ENCODE measurements at regions not wholly inside any gene's neighbourhood (a gene's known extent, or its start where the extent isn't known, plus 50 kb on each side); places are given as distances from the start of the nearest gene placed in this dataset.

GRCh38 chr5:39494534-39494933 is 69.8 kb upstream of the DAB2 start:
- Histone ChIP-seq H3K9me3 (no peaks in the 10 kb centered on the region), H3K27ac (ENCODE audit: low read length) (no peak overlapping the region), H3K27me3 (replicated peaks in 1 of 2; ENCODE audit: control insufficient read depth in 2 of 2, extremely low read depth in 1 of 2, insufficient read depth in 2 of 2, low read length in 1 of 2) (no peaks in the 10 kb centered on the region), H3K4me3 (ENCODE audit: control insufficient read depth in 1 of 2, extremely low read depth in 1 of 2, low read length in 1 of 2) (no peak overlapping the region), H3K36me3 (ENCODE audit: control insufficient read depth in 2 of 2, extremely low read depth in 1 of 2, insufficient read depth in 1 of 2, low read length in 1 of 2) (no peaks in the 10 kb centered on the region), H3K4me1 (ENCODE audit: control insufficient read depth in 1 of 2, extremely low read depth in 1 of 2, insufficient read depth in 2 of 2, low read length in 2 of 2) (no peaks in the 10 kb centered on the region)
- H3K27me3 Mint-ChIP-seq: peaks cover 4 to 12% of the 10 kb centered on the region in 2 donors
- ATAC-seq (replicated peaks in 1 of 4) (no peak), DNase-seq (no peak)
- ChIA-PET CTCF (no interaction called here), POLR2A (no interaction called here)
- H3K9me3 Mint-ChIP-seq: peaks cover 3 to 20% (median 15%) of the 10 kb centered on the region in 3 donors
- whole genome bisulfite sequencing (ENCODE audit: insufficient coverage): no CpG with 5 or more reads among the region's 1 CpG
- H3K27ac Mint-ChIP-seq: no peak overlapping the region
- peaks cover 2% of the 10 kb centered on the region for H3K36me3 Mint-ChIP-seq
- H3K4me1 Mint-ChIP-seq: no peaks in the 10 kb centered on the region
- H3K4me3 Mint-ChIP-seq: no peak overlapping the region

DNA sequence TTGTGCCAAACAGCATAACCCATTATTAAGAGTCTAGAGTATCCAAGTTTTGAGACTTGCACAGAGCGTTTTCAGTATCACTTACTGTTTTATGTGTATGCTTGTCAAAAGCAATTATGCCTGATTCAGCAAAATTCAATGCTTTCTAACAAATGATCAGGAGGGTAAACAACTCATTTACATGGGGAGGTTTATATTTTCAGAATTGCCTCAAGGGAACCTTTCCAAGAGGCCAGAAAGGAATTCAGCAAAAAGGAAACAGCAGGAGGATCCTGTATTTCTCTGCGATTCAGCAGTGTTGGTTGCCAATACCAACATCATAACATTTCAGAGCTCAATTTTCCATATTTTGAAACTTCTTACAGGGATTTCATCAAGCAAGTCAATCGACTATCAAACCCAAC is 69.3 kb upstream of the DAB2 start:
- H3K27me3 Mint-ChIP-seq: peaks cover 7 to 10% of the 10 kb centered on the region in 2 donors
- ATAC-seq (replicated peaks in 1 of 4): no peak
- H3K9me3 ChIP-seq: no peaks in the 10 kb centered on the region
- H3K4me1 ChIP-seq (ENCODE audit: control insufficient read depth in 1 of 2, extremely low read depth in 1 of 2, insufficient read depth in 2 of 2, low read length in 2 of 2): no peaks in the 10 kb centered on the region
- H3K27ac Mint-ChIP-seq: no peak overlapping the region
- no peaks in the 10 kb centered on the region for H3K27me3 ChIP-seq (replicated peaks in 1 of 2; ENCODE audit: control insufficient read depth in 2 of 2, extremely low read depth in 1 of 2, insufficient read depth in 2 of 2, low read length in 1 of 2)
- peaks cover 2% of the 10 kb centered on the region for H3K36me3 Mint-ChIP-seq
- H3K4me1 Mint-ChIP-seq: no peaks in the 10 kb centered on the region
- H3K4me3 ChIP-seq (ENCODE audit: control insufficient read depth in 1 of 2, extremely low read depth in 1 of 2, low read length in 1 of 2): no peak overlapping the region
- H3K27ac ChIP-seq (ENCODE audit: low read length): no peak overlapping the region
- H3K9me3 Mint-ChIP-seq: peaks cover 3 to 20% (median 18%) of the 10 kb centered on the region in 3 donors
- H3K4me3 Mint-ChIP-seq: no peak overlapping the region
- no peak for DNase-seq
- CTCF ChIA-PET: no interaction called here
- no peaks in the 10 kb centered on the region for H3K36me3 ChIP-seq (ENCODE audit: control insufficient read depth in 2 of 2, extremely low read depth in 1 of 2, insufficient read depth in 1 of 2, low read length in 1 of 2)
- POLR2A ChIA-PET: no interaction called here
- WGBS (ENCODE audit: insufficient coverage): 80% methylated on average over 1 of the region's 3 CpGs

DNA sequence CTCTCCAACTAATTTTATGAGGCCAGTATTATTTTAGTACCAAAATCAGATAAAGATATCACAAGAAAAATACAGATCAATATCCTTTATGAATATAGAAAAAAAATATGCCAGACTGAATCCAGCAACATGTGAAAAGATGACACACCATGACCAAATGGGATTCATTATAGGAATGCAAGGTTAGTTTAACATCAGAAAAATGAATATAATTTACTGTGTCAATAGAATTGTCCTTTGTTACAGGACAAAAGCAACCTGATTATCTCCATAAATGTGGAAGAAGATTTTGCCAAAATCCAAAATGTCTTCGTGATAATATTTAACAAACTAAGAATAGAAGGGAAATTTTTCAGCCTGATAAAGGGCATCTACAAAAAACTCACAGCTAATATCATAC is 66.4 kb upstream of the DAB2 start:
- peaks cover 7 to 12% of the 10 kb centered on the region in 2 donors for H3K27me3 Mint-ChIP-seq
- WGBS (ENCODE audit: insufficient coverage): no CpG with 5 or more reads among the region's 1 CpG

DNA sequence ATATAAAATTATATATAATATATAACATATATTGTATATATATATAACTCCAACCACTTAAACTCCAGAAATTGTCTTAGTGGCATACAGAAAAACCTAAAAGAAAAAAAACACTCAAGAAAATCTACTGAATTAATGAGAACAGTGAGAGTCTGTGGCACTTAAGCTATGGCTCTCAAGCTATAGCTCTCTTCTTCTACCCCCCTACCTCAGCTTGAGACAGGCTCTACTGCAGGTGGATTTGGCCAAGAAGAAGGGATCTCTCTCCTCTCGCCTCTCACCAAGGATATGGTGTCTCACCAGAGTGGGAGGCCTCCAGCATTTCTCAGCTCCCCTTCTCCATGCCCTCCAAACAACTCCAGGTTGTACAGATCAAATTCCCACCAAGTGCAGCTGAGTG is 64.5 kb upstream of the DAB2 start:
- H3K4me3 Mint-ChIP-seq: no peak overlapping the region
- Histone ChIP-seq H3K27me3 (replicated peaks in 1 of 2; ENCODE audit: control insufficient read depth in 2 of 2, extremely low read depth in 1 of 2, insufficient read depth in 2 of 2, low read length in 1 of 2) (no peaks in the 10 kb centered on the region), H3K27ac (ENCODE audit: low read length) (no peak overlapping the region), H3K4me3 (ENCODE audit: control insufficient read depth in 1 of 2, extremely low read depth in 1 of 2, low read length in 1 of 2) (no peak overlapping the region), H3K4me1 (ENCODE audit: control insufficient read depth in 1 of 2, extremely low read depth in 1 of 2, insufficient read depth in 2 of 2, low read length in 2 of 2) (no peaks in the 10 kb centered on the region), H3K36me3 (ENCODE audit: control insufficient read depth in 2 of 2, extremely low read depth in 1 of 2, insufficient read depth in 1 of 2, low read length in 1 of 2) (no peaks in the 10 kb centered on the region), H3K9me3 (no peaks in the 10 kb centered on the region)
- peaks cover 9 to 16% of the 10 kb centered on the region in 2 donors for H3K27me3 Mint-ChIP-seq
- H3K36me3 Mint-ChIP-seq: peaks cover 2% of the 10 kb centered on the region
- no peak overlapping the region for H3K27ac Mint-ChIP-seq
- DNase-seq: no peak
- no peaks in the 10 kb centered on the region for H3K4me1 Mint-ChIP-seq
- H3K9me3 Mint-ChIP-seq: peaks cover 3 to 20% (median 18%) of the 10 kb centered on the region in 3 donors
- POLR2A ChIA-PET: no interaction called here
- ATAC-seq (replicated peaks in 1 of 4): no peak
- CTCF ChIA-PET: no interaction called here
- no CpG with 5 or more reads among the region's 1 CpG for WGBS (ENCODE audit: insufficient coverage)

More for the DNA sequence above, 66.4 kb upstream of the DAB2 start:
- H3K4me3 ChIP-seq (ENCODE audit: control insufficient read depth in 1 of 2, extremely low read depth in 1 of 2, low read length in 1 of 2): no peak overlapping the region
- H3K36me3 Mint-ChIP-seq: peaks cover 2% of the 10 kb centered on the region
- CTCF ChIA-PET: no interaction called here
- no peaks in the 10 kb centered on the region for H3K9me3 ChIP-seq
- H3K27me3 ChIP-seq (replicated peaks in 1 of 2; ENCODE audit: control insufficient read depth in 2 of 2, extremely low read depth in 1 of 2, insufficient read depth in 2 of 2, low read length in 1 of 2): no peaks in the 10 kb centered on the region
- no peak for DNase-seq
- peaks cover 3 to 20% (median 18%) of the 10 kb centered on the region in 3 donors for H3K9me3 Mint-ChIP-seq
- POLR2A ChIA-PET: no interaction called here
- no peaks in the 10 kb centered on the region for H3K4me1 Mint-ChIP-seq
- no peaks in the 10 kb centered on the region for H3K36me3 ChIP-seq (ENCODE audit: control insufficient read depth in 2 of 2, extremely low read depth in 1 of 2, insufficient read depth in 1 of 2, low read length in 1 of 2)
- no peaks in the 10 kb centered on the region for H3K4me1 ChIP-seq (ENCODE audit: control insufficient read depth in 1 of 2, extremely low read depth in 1 of 2, insufficient read depth in 2 of 2, low read length in 2 of 2)
- H3K27ac ChIP-seq (ENCODE audit: low read length): no peak overlapping the region
- H3K4me3 Mint-ChIP-seq: no peak overlapping the region
- no peak for ATAC-seq (replicated peaks in 1 of 4)
- H3K27ac Mint-ChIP-seq: no peak overlapping the region

GRCh38 chr5:39486790-39487189 is 62.0 kb upstream of the DAB2 start:
- ChIA-PET CTCF (no interaction called here), POLR2A (no interaction called here)
- H3K4me1 Mint-ChIP-seq: no peaks in the 10 kb centered on the region
- Histone ChIP-seq H3K27ac (ENCODE audit: low read length) (no peak overlapping the region), H3K27me3 (replicated peaks in 1 of 2; ENCODE audit: control insufficient read depth in 2 of 2, extremely low read depth in 1 of 2, insufficient read depth in 2 of 2, low read length in 1 of 2) (no peaks in the 10 kb centered on the region), H3K36me3 (ENCODE audit: control insufficient read depth in 2 of 2, extremely low read depth in 1 of 2, insufficient read depth in 1 of 2, low read length in 1 of 2) (no peaks in the 10 kb centered on the region), H3K4me1 (ENCODE audit: control insufficient read depth in 1 of 2, extremely low read depth in 1 of 2, insufficient read depth in 2 of 2, low read length in 2 of 2) (no peaks in the 10 kb centered on the region), H3K4me3 (ENCODE audit: control insufficient read depth in 1 of 2, extremely low read depth in 1 of 2, low read length in 1 of 2) (no peak overlapping the region), H3K9me3 (no peaks in the 10 kb centered on the region)
- peaks cover 2% of the 10 kb centered on the region for H3K36me3 Mint-ChIP-seq
- H3K27ac Mint-ChIP-seq: no peak overlapping the region
- H3K27me3 Mint-ChIP-seq: peaks cover 13 to 14% of the 10 kb centered on the region in 2 donors
- ATAC-seq (replicated peaks in 1 of 4) (no peak), DNase-seq (no peak)
- H3K9me3 Mint-ChIP-seq: peaks cover 0 to 20% (median 15%) of the 10 kb centered on the region in 3 donors
- no CpG with 5 or more reads among the region's 2 CpGs for WGBS (ENCODE audit: insufficient coverage)
- no peak overlapping the region for H3K4me3 Mint-ChIP-seq

DNA sequence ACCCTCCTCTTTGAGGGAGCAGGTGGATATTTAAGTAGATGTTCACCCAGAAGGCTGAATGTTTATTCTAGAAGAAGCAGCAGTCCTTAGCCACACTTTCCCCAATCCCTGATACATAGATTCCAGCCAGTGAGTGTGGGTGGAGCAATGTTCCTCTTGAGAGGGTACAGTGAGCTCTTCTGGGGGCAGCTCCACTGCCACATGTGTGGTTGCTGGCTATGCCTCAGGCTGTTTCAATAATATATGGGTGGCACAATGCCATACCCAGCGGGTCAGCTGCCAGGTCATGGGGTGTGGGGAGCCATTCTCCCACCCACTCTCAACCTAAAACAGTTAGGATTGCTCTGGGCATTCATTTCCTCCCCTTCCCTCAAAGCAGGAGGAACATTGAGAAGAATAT is 61.6 kb upstream of the DAB2 start:
- H3K27me3 Mint-ChIP-seq: peaks cover 13 to 15% of the 10 kb centered on the region in 2 donors
- Histone ChIP-seq H3K4me1 (ENCODE audit: control insufficient read depth in 1 of 2, extremely low read depth in 1 of 2, insufficient read depth in 2 of 2, low read length in 2 of 2) (no peaks in the 10 kb centered on the region), H3K27ac (ENCODE audit: low read length) (no peak overlapping the region), H3K9me3 (no peaks in the 10 kb centered on the region), H3K4me3 (ENCODE audit: control insufficient read depth in 1 of 2, extremely low read depth in 1 of 2, low read length in 1 of 2) (no peak overlapping the region), H3K36me3 (ENCODE audit: control insufficient read depth in 2 of 2, extremely low read depth in 1 of 2, insufficient read depth in 1 of 2, low read length in 1 of 2) (no peaks in the 10 kb centered on the region), H3K27me3 (replicated peaks in 1 of 2; ENCODE audit: control insufficient read depth in 2 of 2, extremely low read depth in 1 of 2, insufficient read depth in 2 of 2, low read length in 1 of 2) (no peaks in the 10 kb centered on the region)
- H3K9me3 Mint-ChIP-seq: peaks cover 0 to 18% (median 13%) of the 10 kb centered on the region in 3 donors
- ChIA-PET CTCF (no interaction called here), POLR2A (no interaction called here)
- peaks cover 2% of the 10 kb centered on the region for H3K36me3 Mint-ChIP-seq
- DNase-seq (no peak), ATAC-seq (replicated peaks in 1 of 4) (no peak)
- H3K4me1 Mint-ChIP-seq: no peaks in the 10 kb centered on the region
- H3K27ac Mint-ChIP-seq: no peak overlapping the region
- H3K4me3 Mint-ChIP-seq: no peak overlapping the region
- WGBS (ENCODE audit: insufficient coverage): no CpG with 5 or more reads among the region's 1 CpG

GRCh38 chr5:39485079-39485478 is 60.3 kb upstream of the DAB2 start:
- Mint-ChIP-seq H3K4me3 (no peak overlapping the region), H3K9me3 (peaks cover 0 to 8% (median 5%) of the 10 kb centered on the region in 3 donors), H3K36me3 (peaks cover 2% of the 10 kb centered on the region), H3K4me1 (no peaks in the 10 kb centered on the region), H3K27me3 (peaks cover 13 to 17% of the 10 kb centered on the region in 2 donors), H3K27ac (no peak overlapping the region)
- ATAC-seq (replicated peaks in 1 of 4): no peak
- no peaks in the 10 kb centered on the region for H3K27me3 ChIP-seq (replicated peaks in 1 of 2; ENCODE audit: control insufficient read depth in 2 of 2, extremely low read depth in 1 of 2, insufficient read depth in 2 of 2, low read length in 1 of 2)
- ChIA-PET POLR2A (no interaction called here), CTCF (interaction anchor here in 1 of 2 donors (0.9 kb wide), 1 partner anchor 1652 kb away, joined by 4 read pairs; no protein-coding TSS in a partner anchor)
- no CpG with 5 or more reads among the region's 2 CpGs for WGBS (ENCODE audit: insufficient coverage)
- no peak overlapping the region for H3K27ac ChIP-seq (ENCODE audit: low read length)
- H3K4me1 ChIP-seq (ENCODE audit: control insufficient read depth in 1 of 2, extremely low read depth in 1 of 2, insufficient read depth in 2 of 2, low read length in 2 of 2): no peaks in the 10 kb centered on the region
- no peaks in the 10 kb centered on the region for H3K36me3 ChIP-seq (ENCODE audit: control insufficient read depth in 2 of 2, extremely low read depth in 1 of 2, insufficient read depth in 1 of 2, low read length in 1 of 2)
- no peaks in the 10 kb centered on the region for H3K9me3 ChIP-seq
- no peak overlapping the region for H3K4me3 ChIP-seq (ENCODE audit: control insufficient read depth in 1 of 2, extremely low read depth in 1 of 2, low read length in 1 of 2)
- no peak for DNase-seq

Measured in T-cell (primary cell).